HUES48 (cell line): ENCODE measurements at regions not wholly inside any gene's neighbourhood (a gene's known extent, or its start where the extent isn't known, plus 50 kb on each side); places are given as distances from the start of the nearest gene placed in this dataset.

Source experiments
- H3K27ac ChIP-seq: one replicate; pipeline ENCODE4 v1.7.0; 2013; ENCODE audit warnings: low read depth, low read length, inconsistent platforms
- H3K27me3 ChIP-seq: 2 replicates; pipeline ENCODE4 v1.6.1; 2013; ENCODE audit warnings: mild to moderate bottlenecking, low read length; ENCODE audit not compliant: control insufficient read depth, insufficient read depth
- H3K36me3 ChIP-seq: 2 replicates; pipeline ENCODE4 v1.6.1; 2013; ENCODE audit warnings: low read length; ENCODE audit not compliant: control insufficient read depth, insufficient read depth
- H3K4me1 ChIP-seq: 2 replicates; pipeline ENCODE4 v1.6.1; 2013; ENCODE audit warnings: mild to moderate bottlenecking, low read length; ENCODE audit not compliant: control insufficient read depth, insufficient read depth
- H3K4me3 ChIP-seq: 2 replicates; pipeline ENCODE4 v1.5.1; 2013; ENCODE audit warnings: mild to moderate bottlenecking, low read depth, low read length
- H3K9ac ChIP-seq: 2 replicates; pipeline ENCODE4 v1.6.1; 2013; ENCODE audit warnings: mild to moderate bottlenecking, low read depth, low read length, moderate library complexity
- H3K9me3 ChIP-seq: 2 replicates; pipeline ENCODE4 v1.6.1; 2013; ENCODE audit warnings: low read length; ENCODE audit not compliant: control insufficient read depth, insufficient read depth

DNA sequence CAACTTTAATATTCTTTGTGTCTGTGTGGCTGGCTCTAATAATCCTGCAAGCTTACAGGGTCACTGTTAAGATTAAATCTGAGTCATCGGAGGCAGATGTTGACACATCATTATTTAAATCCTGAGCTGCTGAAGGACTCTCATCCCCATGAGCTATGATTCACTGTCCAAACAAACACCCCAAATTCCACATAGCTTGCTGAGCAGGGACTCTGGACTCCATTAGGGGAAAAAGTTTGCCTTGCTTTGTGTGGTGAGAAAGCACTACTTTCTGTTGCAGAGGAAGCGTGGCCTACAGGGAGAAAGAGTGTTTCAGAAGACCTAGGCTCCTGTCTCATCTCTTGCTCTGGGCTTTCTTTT lies 213.7 kb downstream of the PDCD6IP start:
- Histone ChIP-seq H3K4me3 (no peak overlapping the region), H3K36me3 (no peaks in the 10 kb centered on the region), H3K27ac (peak overlapping the region; percentile 81), H3K4me1 (peaks cover 18% of the 10 kb centered on the region), H3K9ac (no peak overlapping the region), H3K27me3 (no peaks in the 10 kb centered on the region), H3K9me3 (no peaks in the 10 kb centered on the region)

DNA sequence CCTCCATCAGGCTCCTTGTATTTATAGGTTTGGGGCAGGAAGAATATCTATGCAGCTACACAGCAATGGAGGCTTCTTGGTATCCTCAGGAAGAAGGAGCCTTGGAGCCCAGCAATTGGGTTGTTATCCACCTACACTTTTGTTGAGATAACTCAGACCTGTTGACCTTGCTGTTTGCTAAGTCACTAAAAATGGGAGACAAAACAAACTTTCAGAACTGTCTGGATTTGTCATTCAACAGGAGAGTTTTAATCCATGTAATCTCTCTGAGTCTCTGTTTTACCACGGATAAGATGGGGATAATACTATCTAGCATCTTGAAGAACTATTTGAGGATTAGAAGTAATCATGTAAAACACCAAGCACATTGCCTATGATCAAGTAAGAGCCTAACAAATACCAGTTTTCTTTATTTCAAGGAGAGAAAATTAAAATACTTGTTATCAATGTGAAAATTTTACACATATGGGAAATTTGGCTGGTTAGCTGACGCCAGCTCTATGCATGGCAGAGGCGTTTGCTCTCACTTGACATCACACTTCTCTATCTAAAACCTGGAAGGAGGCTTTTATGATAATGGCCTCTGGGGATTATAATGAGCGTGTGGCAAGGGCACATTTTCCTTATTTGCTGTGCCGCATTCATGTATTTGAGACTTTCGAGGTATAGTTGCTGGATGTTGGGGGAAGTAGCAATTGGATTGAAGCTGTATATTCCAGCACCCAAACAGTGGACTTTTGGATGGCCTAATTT lies 215.6 kb downstream of the PDCD6IP start:
- Histone ChIP-seq H3K4me3 (no peak overlapping the region), H3K4me1 (peaks cover 7% of the 10 kb centered on the region; the same call in 1 of the 2 replicates), H3K27me3 (no peaks in the 10 kb centered on the region), H3K9me3 (no peaks in the 10 kb centered on the region), H3K9ac (no peak overlapping the region), H3K36me3 (no peaks in the 10 kb centered on the region), H3K27ac (peak overlapping the region; percentile 31)

DNA sequence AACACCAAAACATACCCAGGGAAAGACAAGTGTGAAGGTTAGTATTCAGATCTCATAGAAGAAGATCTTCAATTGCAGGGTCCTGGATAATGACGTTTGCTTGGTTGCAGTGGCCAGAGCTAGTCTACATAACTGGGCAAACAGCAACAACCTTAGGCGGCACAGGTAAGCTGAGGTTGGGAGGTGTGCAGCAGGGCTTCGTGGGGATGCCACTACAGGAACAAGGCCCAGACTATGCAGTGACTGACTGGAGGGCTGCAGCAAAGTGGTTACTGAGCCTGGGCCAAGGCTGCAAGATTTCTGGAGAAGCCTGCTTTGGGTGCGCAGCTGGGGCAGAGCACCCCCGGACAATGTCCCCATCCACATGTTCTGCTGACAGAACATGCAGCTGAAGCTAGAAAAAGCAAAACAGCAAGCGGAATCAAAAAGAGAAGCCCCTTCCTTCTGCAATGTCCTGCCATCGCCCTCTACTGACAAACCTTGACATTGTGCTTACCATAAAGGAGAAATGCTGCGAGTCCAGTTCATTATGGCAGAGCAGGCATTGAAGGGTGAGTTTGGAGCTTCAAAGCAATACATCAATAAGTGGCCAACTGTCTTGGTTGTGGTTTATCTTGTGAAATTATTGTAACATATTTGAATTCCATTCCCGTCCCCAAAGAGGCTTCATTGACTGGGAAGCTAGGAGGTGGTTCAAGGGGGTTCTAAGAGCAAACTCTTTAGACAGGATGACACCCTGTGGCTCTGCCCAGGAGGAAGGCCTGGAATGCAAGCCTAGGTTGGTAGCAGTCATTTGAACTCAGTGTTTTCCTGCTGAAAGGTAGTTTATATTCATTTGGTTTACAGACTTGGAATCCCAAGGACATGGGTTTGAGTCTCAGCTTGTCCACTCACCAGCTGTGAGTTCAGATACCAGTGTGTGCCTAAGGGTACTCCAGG lies 217.0 kb downstream of the PDCD6IP start:
- Histone ChIP-seq H3K4me3 (no peak overlapping the region), H3K9ac (no peak overlapping the region), H3K4me1 (peaks cover 4% of the 10 kb centered on the region; the same call in 1 of the 2 replicates), H3K36me3 (no peaks in the 10 kb centered on the region), H3K27ac (no peak overlapping the region), H3K27me3 (no peaks in the 10 kb centered on the region), H3K9me3 (no peaks in the 10 kb centered on the region)

DNA sequence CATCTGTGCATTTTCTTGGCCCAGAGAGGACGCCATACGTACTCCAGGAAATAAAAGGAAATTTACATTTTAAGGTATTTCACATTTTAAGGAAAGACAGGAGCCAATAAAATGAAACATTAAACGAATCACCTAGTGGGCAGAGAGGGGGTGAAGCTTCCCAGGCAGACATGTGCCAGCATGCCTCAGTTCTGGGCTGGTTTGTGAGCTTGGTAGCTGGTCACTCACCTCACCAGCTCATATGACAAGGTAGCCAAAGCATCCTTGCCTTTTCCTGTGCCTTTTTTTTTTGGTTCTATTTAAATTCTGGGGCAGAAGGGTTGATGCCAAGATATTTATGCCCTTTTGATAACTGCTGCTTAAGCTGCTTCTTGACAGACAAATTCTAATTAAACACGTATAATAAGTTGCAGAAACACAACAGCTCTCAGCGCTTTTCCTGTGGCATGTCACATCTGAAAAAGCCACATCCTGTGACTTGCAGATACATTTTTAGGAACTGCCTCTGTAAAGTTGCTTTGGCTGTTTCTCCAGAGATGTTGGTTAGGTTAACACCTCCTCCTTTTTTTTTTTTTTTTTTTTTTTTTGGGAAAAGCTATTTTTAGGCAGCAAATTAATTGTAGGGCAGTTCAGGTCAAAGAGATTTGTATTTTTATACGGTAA lies 218.6 kb downstream of the PDCD6IP start:
- Histone ChIP-seq H3K27me3 (no peaks in the 10 kb centered on the region), H3K36me3 (no peaks in the 10 kb centered on the region), H3K9me3 (no peaks in the 10 kb centered on the region), H3K4me1 (peaks cover 2% of the 10 kb centered on the region; the same call in 1 of the 2 replicates), H3K27ac (no peak overlapping the region), H3K9ac (no peak overlapping the region), H3K4me3 (no peak overlapping the region)

DNA sequence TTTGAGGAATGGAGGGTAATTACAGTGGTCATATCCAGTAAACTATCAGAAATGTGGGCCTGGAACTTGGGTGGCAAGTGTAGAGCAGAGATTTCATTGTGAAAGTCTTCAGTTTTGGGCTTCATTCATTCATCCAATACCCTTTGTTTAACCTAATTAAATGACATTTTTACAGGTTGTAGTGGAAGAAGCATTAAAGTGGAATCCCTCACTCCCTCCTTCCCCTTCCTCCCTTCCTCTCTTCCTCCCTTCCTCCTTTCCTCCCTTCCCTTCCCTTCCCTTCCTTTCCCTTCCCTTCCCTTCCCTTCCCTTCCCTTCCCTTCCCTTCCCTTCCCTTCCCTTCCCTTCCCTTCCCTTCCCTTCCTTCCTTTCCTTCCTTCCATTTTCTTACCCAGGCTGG lies 219.3 kb downstream of the PDCD6IP start:
- Histone ChIP-seq H3K9me3 (no peaks in the 10 kb centered on the region), H3K4me1 (no peaks in the 10 kb centered on the region), H3K27ac (no peak overlapping the region)

DNA sequence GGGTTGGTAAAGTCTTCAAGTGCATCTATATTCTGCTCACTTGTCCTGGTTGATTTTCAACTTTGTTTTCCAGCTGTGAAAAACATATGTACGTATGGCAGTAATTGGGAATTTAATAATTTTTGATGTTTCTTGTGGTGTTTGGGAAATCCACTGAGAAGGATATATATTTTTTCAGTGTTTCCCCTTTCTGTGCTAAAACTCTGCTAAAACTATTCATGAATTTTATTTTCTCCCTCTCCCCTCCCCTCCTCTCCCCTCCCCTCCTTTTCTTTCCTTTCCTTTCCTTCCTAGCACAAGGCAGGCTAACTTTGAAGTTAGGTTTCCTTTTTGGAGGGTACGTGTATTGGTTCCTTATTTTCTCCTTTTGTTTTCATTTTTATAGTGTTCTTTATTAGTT lies 220.7 kb downstream of the PDCD6IP start:
- no peaks in the 10 kb centered on the region for H3K4me1 ChIP-seq
- no peaks in the 10 kb centered on the region for H3K9me3 ChIP-seq
- H3K4me3 ChIP-seq: no peak overlapping the region
- H3K27ac ChIP-seq: no peak overlapping the region
- H3K36me3 ChIP-seq: no peaks in the 10 kb centered on the region
- H3K27me3 ChIP-seq: no peaks in the 10 kb centered on the region
- H3K9ac ChIP-seq: no peak overlapping the region

More for the DNA sequence above, 219.3 kb downstream of the PDCD6IP start:
- Histone ChIP-seq H3K36me3 (no peaks in the 10 kb centered on the region), H3K4me3 (no peak overlapping the region), H3K9ac (no peak overlapping the region), H3K27me3 (no peaks in the 10 kb centered on the region)

DNA sequence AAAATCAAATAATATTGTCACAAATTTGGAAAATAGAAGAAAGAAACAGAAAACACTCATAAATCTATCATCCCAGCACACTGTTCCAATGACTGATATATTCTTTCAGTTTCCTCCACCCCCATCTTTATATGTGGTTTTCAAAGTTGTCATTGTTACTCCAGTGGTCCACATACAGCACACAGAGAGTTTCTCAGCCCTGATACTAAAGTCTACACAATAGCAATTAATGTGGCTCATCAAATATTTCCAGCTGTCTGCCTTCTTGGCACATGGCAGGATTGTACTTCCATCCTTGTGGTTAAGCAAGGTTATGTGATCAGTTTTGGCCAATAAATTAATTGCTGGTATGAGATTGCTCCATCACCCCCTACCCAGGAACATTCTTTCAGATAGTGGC lies 221.7 kb downstream of the PDCD6IP start:
- H3K4me3 ChIP-seq: no peak overlapping the region
- no peak overlapping the region for H3K9ac ChIP-seq
- no peak overlapping the region for H3K27ac ChIP-seq
- no peaks in the 10 kb centered on the region for H3K36me3 ChIP-seq
- no peaks in the 10 kb centered on the region for H3K4me1 ChIP-seq
- no peaks in the 10 kb centered on the region for H3K9me3 ChIP-seq
- H3K27me3 ChIP-seq: no peaks in the 10 kb centered on the region

DNA sequence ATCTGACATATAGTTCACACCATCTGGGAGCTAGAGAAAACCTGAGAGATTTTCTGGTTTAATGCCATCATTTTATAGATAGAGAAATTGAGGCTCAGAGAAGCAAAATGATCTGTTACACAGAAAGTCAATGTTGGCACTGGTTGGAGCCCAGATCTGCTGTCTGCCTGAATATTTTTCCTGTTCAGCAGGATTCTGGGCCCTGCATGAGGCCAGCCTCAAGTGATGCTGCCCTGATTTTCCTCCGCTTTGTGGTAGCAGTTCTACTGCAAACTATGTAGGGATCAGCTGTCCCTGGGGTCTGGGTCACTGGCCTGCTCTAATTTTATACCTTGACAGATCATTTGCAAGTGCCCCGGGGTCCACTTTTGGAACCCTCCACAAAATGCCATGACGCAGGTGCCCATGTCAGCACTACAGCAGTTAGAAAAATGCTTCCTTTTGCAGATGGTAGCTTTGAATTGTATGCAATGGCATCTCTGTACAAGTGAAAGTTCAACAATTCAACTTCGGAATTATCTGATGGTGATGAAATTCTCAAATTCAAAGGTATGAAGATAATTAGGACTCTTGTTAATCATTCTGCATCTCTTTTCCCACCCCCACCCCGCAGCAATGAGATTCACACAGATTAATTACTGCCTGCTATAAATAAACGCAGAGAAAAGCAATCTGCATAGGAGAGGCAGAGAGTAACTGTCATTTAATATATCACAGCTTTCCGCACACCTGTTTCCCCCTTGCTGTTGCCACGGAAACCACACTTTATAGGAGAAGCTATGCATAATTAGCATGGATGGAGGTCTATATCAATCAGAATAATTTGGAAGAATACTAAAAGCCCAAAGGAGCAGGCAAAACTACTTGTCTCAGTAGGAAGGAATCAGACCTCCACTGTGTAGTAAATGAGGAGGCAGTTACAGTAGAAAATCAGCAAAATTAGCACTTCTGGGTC lies 222.6 kb downstream of the PDCD6IP start:
- Histone ChIP-seq H3K4me3 (no peak overlapping the region), H3K9me3 (no peaks in the 10 kb centered on the region), H3K27me3 (no peaks in the 10 kb centered on the region), H3K27ac (no peak overlapping the region), H3K9ac (no peak overlapping the region), H3K36me3 (no peaks in the 10 kb centered on the region), H3K4me1 (no peaks in the 10 kb centered on the region)

DNA sequence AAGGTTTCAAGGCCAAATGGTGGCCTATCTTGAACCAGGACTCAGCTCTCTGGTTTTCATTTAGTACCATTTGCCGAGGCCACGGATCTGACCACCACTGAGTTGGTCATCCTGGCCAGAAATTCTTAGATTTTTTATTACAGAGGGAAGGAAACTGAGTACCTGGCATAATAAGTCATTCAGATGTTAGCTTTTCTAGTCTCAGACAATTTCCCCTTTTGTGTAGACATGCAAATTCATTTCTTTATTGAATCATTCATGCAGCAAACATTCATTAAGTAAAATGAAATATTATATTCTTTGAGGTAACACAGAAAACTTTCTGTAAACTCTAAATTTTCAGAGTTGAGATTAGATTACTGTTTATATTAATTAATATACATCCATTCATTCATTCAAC lies 223.7 kb downstream of the PDCD6IP start:
- no peak overlapping the region for H3K4me3 ChIP-seq
- no peaks in the 10 kb centered on the region for H3K4me1 ChIP-seq
- no peak overlapping the region for H3K9ac ChIP-seq
- H3K27ac ChIP-seq: no peak overlapping the region
- H3K9me3 ChIP-seq: no peaks in the 10 kb centered on the region
- no peaks in the 10 kb centered on the region for H3K36me3 ChIP-seq
- no peaks in the 10 kb centered on the region for H3K27me3 ChIP-seq
